Occipital lobe (tissue), 1 donor: ENCODE measurements at regions not wholly inside any gene's neighbourhood (a gene's known extent, or its start where the extent isn't known, plus 50 kb on each side); places are given as distances from the start of the nearest gene placed in this dataset.

Experiments used
- DNase-seq: peaks from one replicate; lab custom pipeline; 2025; lab: John Stamatoyannopoulos, UW

DNA sequence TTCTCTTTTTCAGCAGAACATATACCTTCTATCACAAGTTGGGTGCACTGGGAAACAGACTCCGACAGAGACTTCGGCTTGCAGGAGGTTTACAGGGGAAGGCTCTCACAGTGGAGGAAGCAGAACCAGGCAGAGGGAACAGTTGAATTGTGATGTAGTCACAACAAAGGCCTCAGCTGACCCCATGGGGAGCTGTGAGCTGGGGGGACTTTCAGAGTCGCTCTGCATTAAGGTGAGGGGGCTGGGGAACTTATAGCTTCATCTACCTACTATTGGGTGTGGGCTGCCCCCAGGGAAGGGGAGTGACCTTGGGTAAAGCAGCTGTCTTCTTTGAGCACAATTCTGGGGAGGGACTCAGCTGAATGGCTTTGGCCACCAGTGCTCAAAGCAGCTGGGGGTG, 94.9 kb upstream of the POU3F1 start:
- no peak for DNase-seq

GRCh38 chr1:38139738-38140487, 93.3 kb upstream of the POU3F1 start:
- no peak for DNase-seq

GRCh38 chr1:38138498-38139233, 92.1 kb upstream of the POU3F1 start:
- DNase-seq, result peak; percentile 61

DNA sequence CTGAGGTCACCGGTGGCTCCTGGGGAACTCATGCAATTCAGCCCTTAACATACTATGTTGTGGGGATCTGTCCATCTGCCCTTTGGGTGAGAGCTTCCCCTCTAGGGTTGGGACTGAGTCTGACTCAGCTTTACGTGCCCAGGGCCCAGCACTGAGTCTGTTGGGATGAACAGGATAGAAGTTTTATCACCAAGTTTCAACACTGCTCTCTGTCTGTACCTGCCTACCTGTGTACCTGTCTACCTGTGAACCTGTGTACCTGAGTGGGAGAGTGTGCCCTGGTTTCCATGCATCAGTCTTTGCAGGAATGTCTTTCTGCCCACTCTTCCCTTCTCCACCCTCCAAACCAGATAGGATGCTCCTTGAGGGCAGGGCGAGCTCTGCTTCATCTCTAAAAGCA, 90.6 kb upstream of the POU3F1 start:
- DNase-seq, result no peak

- DNase-seq, result no peak
Measured at GRCh38 chr1:38135625-38136414, 89.2 kb upstream of the POU3F1 start.

DNA sequence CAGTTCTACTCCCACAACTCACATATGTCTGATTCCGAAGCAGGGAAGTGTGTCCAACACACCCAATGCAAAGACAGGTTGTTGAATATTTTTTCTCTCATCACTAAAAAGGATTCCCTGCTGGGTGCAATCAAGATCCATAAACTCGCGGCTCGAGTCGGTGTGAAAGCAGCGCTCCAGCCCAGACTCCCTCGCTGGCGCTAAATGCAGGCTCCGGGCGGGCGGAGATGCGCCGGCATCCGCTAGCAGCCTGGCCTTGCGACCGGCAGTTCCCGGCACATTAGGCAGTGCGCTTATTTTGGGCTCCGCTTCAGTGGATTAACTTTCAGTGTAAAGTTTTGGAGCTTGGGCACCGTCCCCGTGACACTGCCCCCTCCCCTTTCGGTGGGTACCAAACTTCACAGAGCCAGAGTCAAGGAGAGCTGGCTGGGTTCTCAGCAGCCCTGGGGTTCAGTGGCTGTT, 87.7 kb upstream of the POU3F1 start:
- DNase-seq, result peak; percentile 39

DNA sequence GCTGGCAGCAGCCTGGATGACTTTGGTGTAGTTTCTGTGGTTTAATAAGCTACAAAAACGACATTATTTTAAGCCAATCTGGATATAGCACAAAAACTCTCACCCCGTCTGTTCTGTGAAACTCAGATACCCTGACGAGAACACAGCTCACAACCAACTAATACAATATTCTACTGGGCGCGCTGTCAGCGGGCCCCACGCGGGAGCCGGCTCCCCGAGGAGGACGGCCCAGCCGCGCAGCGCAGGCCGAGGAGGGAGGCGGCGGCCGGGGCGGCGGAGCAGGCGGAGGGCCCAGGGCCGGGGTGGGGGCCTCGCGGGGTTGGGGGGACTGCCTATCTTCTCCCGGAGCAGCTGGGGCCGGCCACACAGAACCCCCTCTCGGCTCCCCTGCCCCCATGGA, 87.2 kb upstream of the POU3F1 start:
- peak; percentile 39 for DNase-seq

- no peak for DNase-seq
Measured at GRCh38 chr1:38133304-38133703, 86.7 kb upstream of the POU3F1 start.

- DNase-seq, result no peak
Measured at GRCh38 chr1:38132681-38133080, 86.1 kb upstream of the POU3F1 start.

- no peak for DNase-seq
Measured at GRCh38 chr1:38131024-38131585, 84.5 kb upstream of the POU3F1 start.

- DNase-seq, result no peak
Measured at GRCh38 chr1:38129971-38130370, 83.4 kb upstream of the POU3F1 start.

DNA sequence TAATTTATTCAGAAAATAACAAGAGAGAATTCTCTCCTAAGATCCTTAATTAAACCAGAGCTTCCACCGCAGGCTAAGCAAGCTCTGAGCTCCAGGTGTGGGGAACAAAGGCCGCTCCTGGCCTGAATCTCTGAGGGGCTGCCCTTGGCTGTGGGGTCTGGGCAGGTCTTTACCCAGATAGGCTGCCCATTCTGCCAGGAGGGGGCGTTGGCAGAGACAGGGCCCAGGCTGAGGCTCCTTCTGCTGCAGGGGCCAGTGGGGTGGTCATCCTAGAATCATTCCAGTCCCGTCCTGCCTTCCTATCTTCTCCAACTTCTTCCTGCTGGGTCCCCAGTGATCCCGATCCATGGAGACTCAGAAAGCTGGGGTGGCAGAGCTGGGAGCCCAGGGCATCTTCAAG, 82.9 kb upstream of the POU3F1 start:
- no peak for DNase-seq

GRCh38 chr1:38128926-38129453, 82.4 kb upstream of the POU3F1 start:
- DNase-seq, result no peak

DNA sequence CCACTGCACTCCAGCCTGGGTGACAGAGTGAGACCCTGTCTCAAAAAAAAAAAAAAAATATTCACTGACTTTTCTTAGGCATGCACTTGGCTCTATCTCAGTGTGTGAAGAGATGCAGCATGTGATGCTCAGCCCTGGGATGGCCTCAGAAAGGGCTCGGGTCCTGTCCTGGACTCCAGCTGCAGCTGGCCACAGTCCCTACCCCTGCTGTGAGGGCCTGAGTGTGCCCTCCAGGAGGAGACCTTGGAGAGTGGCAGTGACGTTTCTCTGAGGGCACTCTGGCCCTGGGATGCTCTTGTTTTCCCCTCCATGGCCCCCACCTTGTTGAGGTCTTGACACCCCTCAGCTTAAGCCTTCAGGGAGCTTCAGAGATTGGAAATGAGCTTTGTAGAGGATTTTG, 81.9 kb upstream of the POU3F1 start:
- no peak for DNase-seq

DNA sequence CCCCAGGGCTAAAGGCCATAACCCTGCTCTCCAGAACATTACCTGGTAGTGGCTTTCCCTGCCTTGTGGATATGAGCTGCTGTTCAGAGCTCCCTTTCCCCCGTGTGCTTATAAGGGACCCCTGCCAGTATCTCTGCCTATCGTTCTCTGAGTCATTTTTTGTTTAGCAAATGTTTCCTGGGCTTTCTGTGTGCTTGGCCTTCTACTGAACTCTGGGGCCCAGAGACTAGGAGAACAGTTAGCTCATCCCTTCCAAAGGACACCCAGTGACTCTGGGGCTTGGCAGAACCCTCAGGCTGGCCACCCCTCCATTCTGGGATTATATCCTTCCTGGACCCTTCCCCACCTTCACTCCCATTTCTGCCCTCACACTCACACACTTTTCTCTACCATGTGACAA, 80.8 kb upstream of the POU3F1 start:
- DNase-seq, result no peak

DNA sequence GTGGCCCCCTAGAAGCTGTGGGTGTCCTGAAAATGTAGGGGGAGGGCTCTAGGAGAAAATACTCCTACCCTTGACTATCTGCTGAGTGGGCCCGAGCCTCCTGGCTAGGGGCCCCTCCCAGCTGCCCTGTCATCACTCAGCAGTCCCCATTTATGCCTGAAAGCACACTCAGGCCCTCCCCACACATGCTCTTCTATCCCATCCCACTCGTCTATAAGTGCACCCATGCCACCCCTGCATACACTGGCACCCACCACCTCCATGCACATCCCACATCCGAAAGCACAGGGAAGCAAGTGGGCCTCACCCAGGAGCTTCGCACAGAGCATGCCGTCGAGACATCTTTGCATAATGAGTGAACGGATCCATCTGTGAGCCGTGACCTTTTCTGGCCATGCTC, 80.4 kb upstream of the POU3F1 start:
- no peak for DNase-seq

DNA sequence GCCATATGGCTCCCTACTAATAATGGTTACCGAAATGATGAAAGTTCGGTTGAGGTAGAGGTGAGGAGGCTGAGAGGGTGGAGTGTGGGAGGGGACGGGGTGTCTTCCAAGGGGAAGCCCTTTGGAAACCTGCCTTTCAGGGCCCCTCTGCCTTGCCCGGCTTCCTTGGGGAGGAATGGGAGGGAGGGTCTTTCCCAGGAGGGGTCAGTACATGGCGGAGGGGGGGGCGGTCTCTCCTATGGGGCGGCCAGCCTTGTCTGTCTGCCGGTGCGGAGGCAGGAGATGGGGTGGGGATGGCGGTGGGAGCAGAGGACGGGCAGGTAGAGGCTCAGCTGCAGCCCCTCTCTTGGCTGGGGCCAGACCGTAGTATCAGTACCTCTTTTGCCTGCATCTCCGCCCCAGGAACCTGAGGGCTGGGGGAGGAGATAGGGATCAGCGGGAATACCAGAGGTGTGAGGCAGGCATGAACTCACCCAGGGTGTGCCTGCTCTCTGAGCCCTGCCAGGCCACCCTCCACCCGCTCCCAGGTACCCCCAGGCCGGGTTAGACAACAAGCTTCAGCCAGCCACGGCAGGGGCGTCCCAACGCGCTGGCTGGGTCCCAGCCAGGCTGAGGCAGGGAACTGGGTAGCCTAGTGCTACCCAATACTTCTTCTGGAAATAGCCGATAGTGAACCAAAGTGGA, 79.4 kb upstream of the POU3F1 start:
- no peak for DNase-seq

GRCh38 chr1:38125016-38125415, 78.4 kb upstream of the POU3F1 start:
- no peak for DNase-seq

GRCh38 chr1:38123356-38124135, 77.0 kb upstream of the POU3F1 start:
- no peak for DNase-seq

DNA sequence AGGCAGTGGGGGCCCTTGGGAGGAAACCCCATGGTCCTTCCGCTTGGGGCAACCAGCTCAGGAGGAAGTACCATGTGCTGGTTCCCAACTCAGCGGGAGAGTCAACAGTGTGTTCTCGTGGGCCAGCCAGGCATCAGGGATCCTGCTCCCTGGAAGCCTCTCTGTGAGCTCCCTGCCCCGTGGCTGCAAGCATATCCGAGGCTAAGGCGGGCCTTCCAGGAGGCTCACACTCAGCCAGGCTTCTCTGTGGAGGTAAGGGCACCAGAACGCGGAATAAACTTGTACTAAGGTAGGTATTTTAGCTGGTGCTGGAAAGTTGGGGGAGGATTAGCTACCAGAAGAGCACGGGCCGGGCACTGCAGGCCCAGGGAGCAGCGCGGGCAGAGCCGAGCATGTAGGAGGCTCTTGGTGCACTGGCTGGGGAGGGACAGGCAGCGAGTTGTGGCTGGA, 74.7 kb upstream of the POU3F1 start:
- DNase-seq, result no peak
